Suprapubic skin (tissue), 4 donors: ENCODE measurements at regions not wholly inside any gene's neighbourhood (a gene's known extent, or its start where the extent isn't known, plus 50 kb on each side); places are given as distances from the start of the nearest gene placed in this dataset.

Experiments used
- DNase-seq, 2 donors: peaks; one replicate each; pipeline ENCODE4 v3.0.0-alpha.2; 2019; ENCODE audit warnings: low spot score in 2 of 2
- H3K27ac ChIP-seq: fragments of 200-600 bp; sonication (generic); one replicate; pipeline ENCODE4 v1.5.1; 2019
- H3K27me3 ChIP-seq: fragments of 200-600 bp; sonication (generic); one replicate; pipeline ENCODE4 v1.5.1; 2019
- H3K36me3 ChIP-seq: fragments of 200-600 bp; sonication (generic); one replicate; pipeline ENCODE4 v1.5.1; 2019
- H3K4me1 ChIP-seq: fragments of 200-600 bp; sonication (generic); one replicate; pipeline ENCODE4 v1.5.1; 2019
- H3K4me3 ChIP-seq: fragments of 200-600 bp; sonication (generic); one replicate; pipeline ENCODE4 v1.5.1; 2019; ENCODE audit warnings: mild to moderate bottlenecking
- H3K9me3 ChIP-seq: fragments of 200-600 bp; sonication (generic); one replicate; pipeline ENCODE4 v1.5.1; 2019
- EP300 ChIP-seq: sonication (generic); formaldehyde crosslinking; IDR thresholded peaks from one replicate; pipeline ENCODE4 v1.6.1; 2017; ENCODE audit warnings: antibody characterized with exemption
- POLR2A ChIP-seq, 2 donors: fragments of 450-650 bp; IDR thresholded peaks; one replicate each; pipeline ENCODE4 v1.6.1; 2017; ENCODE audit warnings: antibody characterized with exemption in 2 of 2, mild to moderate bottlenecking in 2 of 2, moderate library complexity in 2 of 2
- POLR2AphosphoS5 ChIP-seq, 3 donors: sonication (generic); formaldehyde crosslinking; IDR thresholded peaks; one replicate each; pipeline ENCODE4 v1.6.1; 2017; ENCODE audit warnings: antibody characterized with exemption in 3 of 3
- WGBS: methylation state at CpG from one replicate; pipeline ENCODE4 v1.1.5; 2018; 5-methylcytosine and 5-hydroxymethylcytosine counted together
- TF ChIP-seq, protein P1 (sequence below), 2 donors: fragments of 200-600 bp in 1 of 2; fragments of 450-650 bp in 1 of 2; sonication (generic) in 1 of 2; IDR thresholded peaks; one replicate each; pipeline ENCODE4 v1.5.1; 2016 to 2019; ENCODE audit warnings: antibody characterized with exemption in 2 of 2, mild to moderate bottlenecking in 1 of 2, moderate library complexity in 1 of 2

DNA sequence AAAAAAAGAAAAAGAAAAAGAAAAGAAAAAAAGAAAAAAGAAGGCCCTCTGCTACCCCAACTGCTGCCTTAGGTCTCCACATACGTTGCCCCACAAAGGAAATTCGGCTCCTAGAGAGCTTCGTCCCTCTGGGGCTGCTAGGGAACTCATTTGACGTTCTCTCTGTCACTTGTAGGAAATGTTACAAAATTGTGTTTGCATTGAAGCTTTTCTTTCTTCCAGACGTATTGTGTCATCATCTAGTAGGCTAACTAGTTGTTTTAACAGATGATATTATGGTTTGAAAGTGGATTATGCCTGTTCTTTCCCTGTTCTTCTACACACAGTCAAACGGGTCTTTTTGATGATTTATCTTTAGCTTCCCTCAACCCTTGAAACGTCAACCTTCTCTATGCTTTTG, 125.3 kb downstream of the BDH1 start:
- Histone ChIP-seq H3K36me3 (no peaks in the 10 kb centered on the region), H3K27me3 (no peaks in the 10 kb centered on the region), H3K9me3 (no peaks in the 10 kb centered on the region), H3K4me3 (no peak overlapping the region), H3K4me1 (peaks cover 18% of the 10 kb centered on the region), H3K27ac (no peak overlapping the region)
- TF ChIP-seq EP300 (no peak), POLR2A (IDR thresholded peaks at IDR 0.05) (no peak), POLR2AphosphoS5 (IDR thresholded peaks at IDR 0.05) (no peak)
- TF ChIP-seq, protein P1, sequence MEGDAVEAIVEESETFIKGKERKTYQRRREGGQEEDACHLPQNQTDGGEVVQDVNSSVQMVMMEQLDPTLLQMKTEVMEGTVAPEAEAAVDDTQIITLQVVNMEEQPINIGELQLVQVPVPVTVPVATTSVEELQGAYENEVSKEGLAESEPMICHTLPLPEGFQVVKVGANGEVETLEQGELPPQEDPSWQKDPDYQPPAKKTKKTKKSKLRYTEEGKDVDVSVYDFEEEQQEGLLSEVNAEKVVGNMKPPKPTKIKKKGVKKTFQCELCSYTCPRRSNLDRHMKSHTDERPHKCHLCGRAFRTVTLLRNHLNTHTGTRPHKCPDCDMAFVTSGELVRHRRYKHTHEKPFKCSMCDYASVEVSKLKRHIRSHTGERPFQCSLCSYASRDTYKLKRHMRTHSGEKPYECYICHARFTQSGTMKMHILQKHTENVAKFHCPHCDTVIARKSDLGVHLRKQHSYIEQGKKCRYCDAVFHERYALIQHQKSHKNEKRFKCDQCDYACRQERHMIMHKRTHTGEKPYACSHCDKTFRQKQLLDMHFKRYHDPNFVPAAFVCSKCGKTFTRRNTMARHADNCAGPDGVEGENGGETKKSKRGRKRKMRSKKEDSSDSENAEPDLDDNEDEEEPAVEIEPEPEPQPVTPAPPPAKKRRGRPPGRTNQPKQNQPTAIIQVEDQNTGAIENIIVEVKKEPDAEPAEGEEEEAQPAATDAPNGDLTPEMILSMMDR (IDR thresholded peaks at IDR 0.05), result no peak
- 56% methylated on average over 7 of the region's 7 CpGs for WGBS
- no peak for DNase-seq

DNA sequence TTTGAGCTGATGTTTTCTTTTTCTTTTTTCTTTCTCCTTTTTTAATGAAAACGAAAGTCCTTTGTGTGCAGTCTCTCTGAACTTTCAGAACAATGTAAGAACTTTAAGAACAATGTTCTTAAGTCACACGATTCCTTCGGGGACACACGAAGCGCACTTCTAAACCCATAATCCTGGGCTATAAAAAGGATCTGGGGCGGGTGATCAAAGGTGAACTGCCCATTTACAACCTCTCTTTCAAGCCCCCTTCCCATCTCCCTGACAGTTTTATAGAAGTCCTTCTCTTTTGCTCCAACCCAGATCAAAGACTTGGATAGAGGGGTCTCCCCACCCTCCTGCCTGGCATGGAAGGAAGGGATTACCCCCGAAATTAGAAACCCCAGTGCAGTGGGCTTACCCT, 126.8 kb downstream of the BDH1 start:
- H3K9me3 ChIP-seq, result no peaks in the 10 kb centered on the region
- no peaks in the 10 kb centered on the region for H3K27me3 ChIP-seq
- DNase-seq, result no peak
- no peaks in the 10 kb centered on the region for H3K36me3 ChIP-seq
- no peak overlapping the region for H3K27ac ChIP-seq
- no peak for TF ChIP-seq POLR2AphosphoS5 (IDR thresholded peaks at IDR 0.05)
- TF ChIP-seq EP300, result no peak
- TF ChIP-seq POLR2A (IDR thresholded peaks at IDR 0.05), result no peak
- TF ChIP-seq, protein P1 (IDR thresholded peaks at IDR 0.05), result no peak
- 80% methylated on average over 7 of the region's 7 CpGs for WGBS
- peaks cover 18% of the 10 kb centered on the region for H3K4me1 ChIP-seq
- no peak overlapping the region for H3K4me3 ChIP-seq

DNA sequence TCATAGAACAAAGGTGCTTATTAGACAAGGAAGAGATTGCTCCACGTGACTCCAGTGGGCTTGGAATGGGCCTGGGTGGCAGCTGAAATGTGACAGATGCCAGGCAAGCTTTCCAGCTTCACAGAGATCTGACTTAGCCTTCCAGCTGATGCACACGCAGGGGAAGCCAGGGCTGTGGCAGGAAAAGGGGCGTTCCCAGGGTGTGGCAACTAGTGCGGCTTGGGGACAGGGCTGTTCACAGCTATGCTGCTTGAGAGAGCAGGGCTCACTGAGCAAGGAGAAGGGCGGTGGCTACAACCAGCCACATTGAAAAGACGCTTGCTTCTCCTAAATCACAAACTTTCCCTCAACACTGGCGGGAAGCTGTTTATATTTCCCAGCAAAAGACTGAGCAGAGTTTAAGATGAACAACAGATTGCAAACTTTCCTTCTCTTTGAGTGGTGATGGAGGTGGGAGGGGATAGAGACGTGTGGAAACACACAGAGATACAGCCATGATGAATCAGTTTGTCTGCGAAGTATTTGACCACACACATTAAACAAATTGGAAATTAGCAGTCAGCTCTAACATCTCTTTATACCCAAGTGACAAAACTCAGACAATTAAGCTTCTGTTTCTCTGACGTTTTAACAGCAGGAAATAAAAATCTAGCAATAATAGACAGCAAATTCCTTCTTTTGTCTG, 127.5 kb downstream of the BDH1 start:
- no peak overlapping the region for H3K4me3 ChIP-seq
- 18% methylated on average over 8 of the region's 10 CpGs for WGBS

DNA sequence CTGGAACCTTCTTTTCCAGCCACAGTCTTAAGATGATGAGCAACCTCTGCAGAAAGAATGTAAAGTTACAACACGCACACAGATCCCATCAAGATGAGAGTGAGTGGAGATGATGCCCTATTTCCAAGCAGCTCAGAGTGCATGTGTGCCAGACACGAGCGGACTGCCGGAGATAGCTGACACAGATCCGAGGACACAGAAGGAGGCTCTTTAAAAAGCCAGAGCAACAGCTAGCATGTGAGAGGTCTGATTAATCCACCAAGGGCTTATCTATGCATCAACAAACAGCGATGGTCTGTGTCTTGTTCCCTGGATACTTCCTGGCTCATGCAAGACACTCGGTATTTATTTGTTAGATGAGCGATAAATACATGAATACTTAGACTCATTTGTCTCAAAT, 128.6 kb upstream of the DLG1 start:
- no peaks in the 10 kb centered on the region for H3K36me3 ChIP-seq
- H3K27me3 ChIP-seq, result no peaks in the 10 kb centered on the region
- H3K9me3 ChIP-seq, result no peaks in the 10 kb centered on the region
- no peak overlapping the region for H3K4me3 ChIP-seq
- no peak overlapping the region for H3K27ac ChIP-seq
- 87% methylated on average over 8 of the region's 8 CpGs for WGBS
- no peak for TF ChIP-seq EP300
- TF ChIP-seq, protein P1 (IDR thresholded peaks at IDR 0.05), result no peak
- no peak for TF ChIP-seq POLR2A (IDR thresholded peaks at IDR 0.05)
- no peak for TF ChIP-seq POLR2AphosphoS5 (IDR thresholded peaks at IDR 0.05)
- peaks cover 13% of the 10 kb centered on the region for H3K4me1 ChIP-seq
- DNase-seq, result no peak

More for the DNA sequence above, 127.5 kb downstream of the BDH1 start:
- peak in 1 of 2 donors; percentile 74 for DNase-seq
- peak overlapping the region; percentile 46 for H3K27ac ChIP-seq
- H3K4me1 ChIP-seq, result peaks cover 18% of the 10 kb centered on the region
- no peaks in the 10 kb centered on the region for H3K27me3 ChIP-seq
- TF ChIP-seq EP300, result no peak
- TF ChIP-seq, protein P1 (IDR thresholded peaks at IDR 0.05), result no peak
- no peak for TF ChIP-seq POLR2A (IDR thresholded peaks at IDR 0.05)
- H3K36me3 ChIP-seq, result no peaks in the 10 kb centered on the region
- no peaks in the 10 kb centered on the region for H3K9me3 ChIP-seq

DNA sequence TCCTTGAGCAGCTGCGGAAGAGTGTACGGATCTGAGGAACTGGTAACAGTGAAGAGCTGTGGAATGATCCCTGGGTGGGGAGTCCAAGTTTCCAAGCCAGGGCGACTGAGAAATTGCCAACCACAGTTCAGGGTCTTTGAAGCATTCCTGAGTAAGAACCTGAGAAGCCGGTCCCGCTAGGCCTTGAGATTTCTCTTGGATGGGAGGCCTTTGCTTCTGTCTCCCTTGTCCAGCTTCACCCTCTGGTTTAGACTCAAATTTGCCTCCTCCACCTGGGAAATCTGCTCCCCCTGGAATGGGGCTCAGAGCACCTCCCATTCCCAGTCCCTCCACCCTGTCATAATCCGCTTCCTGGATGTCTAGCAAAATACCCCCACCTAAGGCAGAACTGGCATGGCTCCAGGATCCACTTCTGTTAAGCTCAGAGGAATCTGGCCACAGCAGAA, 127.7 kb upstream of the DLG1 start:
- H3K9me3 ChIP-seq, result no peaks in the 10 kb centered on the region
- TF ChIP-seq POLR2A (IDR thresholded peaks at IDR 0.05) (no peak), POLR2AphosphoS5 (IDR thresholded peaks at IDR 0.05) (no peak), EP300 (no peak)
- TF ChIP-seq, protein P1 (IDR thresholded peaks at IDR 0.05), result no peak
- no peak overlapping the region for H3K4me3 ChIP-seq
- no peak for DNase-seq
- WGBS, result 80% methylated on average over 6 of the region's 6 CpGs
- H3K36me3 ChIP-seq, result no peaks in the 10 kb centered on the region
- no peak overlapping the region for H3K27ac ChIP-seq
- H3K27me3 ChIP-seq, result no peaks in the 10 kb centered on the region
- H3K4me1 ChIP-seq, result peaks cover 10% of the 10 kb centered on the region
